Fibroblast of lung (primary cell): ENCODE measurements at regions not wholly inside any gene's neighbourhood (a gene's known extent, or its start where the extent isn't known, plus 50 kb on each side); places are given as distances from the start of the nearest gene placed in this dataset.

Experiments
- DNase-seq, 2 donors: peaks; one replicate each; pipeline versions ENCODE4 v3.0.0 to v3.0.0-alpha.2; 2010; ENCODE audit warnings: low read depth in 2 of 2
- H2AFZ ChIP-seq: 2 replicates; pipeline ENCODE4 v1.5.1; 2012; ENCODE audit warnings: low read length, control low read depth, inconsistent platforms
- H3K27ac ChIP-seq: 2 replicates; pipeline ENCODE4 v1.5.1; 2011; ENCODE audit warnings: low read length, control low read depth; ENCODE audit not compliant: insufficient read depth
- H3K27me3 ChIP-seq: 2 replicates; pipeline ENCODE4 v1.5.1; 2011; ENCODE audit warnings: mild to moderate bottlenecking, low read length; ENCODE audit not compliant: control insufficient read depth, insufficient read depth
- H3K36me3 ChIP-seq: 2 replicates; pipeline ENCODE4 v1.5.1; 2011; ENCODE audit warnings: low read length; ENCODE audit not compliant: control insufficient read depth, insufficient read depth
- H3K4me1 ChIP-seq: 2 replicates; pipeline ENCODE4 v1.5.1; 2011; ENCODE audit warnings: low read length; ENCODE audit not compliant: control insufficient read depth, insufficient read depth; ENCODE audit errors: extremely low read depth
- H3K4me2 ChIP-seq: 2 replicates; pipeline ENCODE4 v1.5.1; 2011; ENCODE audit warnings: low read length, control low read depth; ENCODE audit not compliant: insufficient read depth; ENCODE audit errors: extremely low read depth
- H3K4me3 ChIP-seq, 4 experiments: fragments of 200-600 bp in 1 of 4; sonication (generic) in 1 of 4; replicated peaks in 1 of 4; 2 replicates each; pipeline ENCODE4 v1.5.1; 2011 to 2016; ENCODE audit warnings: low read length in 4 of 4, low read depth in 3 of 4, mild to moderate bottlenecking in 3 of 4, control low read depth in 2 of 4, inconsistent platforms in 1 of 4, mixed read lengths in 1 of 4; ENCODE audit not compliant: insufficient read depth in 1 of 4; ENCODE audit errors: control extremely low read depth in 1 of 4
- H3K79me2 ChIP-seq: 2 replicates; pipeline ENCODE4 v1.5.1; 2012; ENCODE audit warnings: mild to moderate bottlenecking, low read length, inconsistent platforms; ENCODE audit not compliant: control insufficient read depth, insufficient read depth
- H3K9ac ChIP-seq: 2 replicates; pipeline ENCODE4 v1.5.1; 2011; ENCODE audit warnings: mild to moderate bottlenecking, low read length, control low read depth; ENCODE audit not compliant: insufficient read depth
- H3K9me3 ChIP-seq: 2 replicates; pipeline ENCODE4 v1.5.1; 2012; ENCODE audit warnings: low read depth, low read length; ENCODE audit not compliant: control insufficient read depth, insufficient read depth
- H4K20me1 ChIP-seq: 2 replicates; pipeline ENCODE4 v1.5.1; 2011; ENCODE audit warnings: low read length; ENCODE audit not compliant: control insufficient read depth, insufficient read depth; ENCODE audit errors: extremely low read depth
- EZH2 ChIP-seq: IDR thresholded peaks from 2 replicates; pipeline ENCODE4 v1.5.1; 2012; ENCODE audit warnings: low read length, control low read depth, mild to moderate bottlenecking; ENCODE audit errors: missing control alignments
- TF ChIP-seq, protein P1 (sequence below), 2 donors: IDR thresholded peaks in 1 of 2; conservative IDR thresholded peaks in 1 of 2; 1 replicate in 1 of 2; 2 replicates in 1 of 2; pipeline ENCODE4 v1.5.1; 2011 to 2012; ENCODE audit warnings: low read length in 2 of 2, control low read depth in 1 of 2, inconsistent platforms in 1 of 2, low read depth in 1 of 2, mild to moderate bottlenecking in 1 of 2

DNA sequence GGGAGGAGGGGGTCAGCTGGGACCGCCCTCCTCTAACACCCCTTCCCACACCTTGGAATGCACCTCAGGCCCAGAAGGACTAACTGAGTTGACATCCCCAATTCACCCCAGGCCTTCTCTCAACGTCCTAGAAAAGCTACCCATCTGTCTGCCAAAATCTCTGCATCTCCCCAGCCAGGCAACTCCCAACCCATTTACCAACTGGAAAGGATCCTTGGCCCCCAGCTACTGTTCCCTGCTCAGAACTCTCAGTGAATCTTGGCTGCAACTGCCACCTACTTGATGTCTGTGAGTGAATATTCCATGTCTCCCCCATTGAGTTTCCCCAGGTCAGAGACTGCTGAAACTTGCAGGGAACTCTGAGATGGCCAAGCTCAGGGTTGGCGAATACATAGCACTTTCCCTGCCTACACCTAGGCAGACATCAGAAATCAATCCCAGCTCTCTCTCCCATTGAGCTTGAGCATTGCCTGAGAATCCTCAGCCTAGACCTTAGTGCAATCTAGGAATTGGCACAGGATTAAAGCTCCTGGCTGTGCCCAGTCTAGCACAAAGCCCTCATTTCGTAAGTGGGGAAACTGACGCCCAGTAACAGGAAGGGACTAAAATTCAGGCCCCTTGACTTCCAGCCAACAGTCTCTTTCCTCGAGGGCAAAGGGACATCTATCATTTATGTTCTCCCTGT, 71.9 kb upstream of the NCOR2 start:
- no peaks in the 10 kb centered on the region for H4K20me1 ChIP-seq
- H3K4me3 ChIP-seq = no peak overlapping the region
- H3K9ac ChIP-seq = no peak overlapping the region
- no peak overlapping the region for H2AFZ ChIP-seq
- no peak overlapping the region for H3K27ac ChIP-seq
- H3K27me3 ChIP-seq = no peaks in the 10 kb centered on the region
- no peaks in the 10 kb centered on the region for H3K79me2 ChIP-seq
- H3K9me3 ChIP-seq = no peaks in the 10 kb centered on the region
- DNase-seq = no peak
- no peaks in the 10 kb centered on the region for H3K4me1 ChIP-seq
- TF ChIP-seq, protein P1, sequence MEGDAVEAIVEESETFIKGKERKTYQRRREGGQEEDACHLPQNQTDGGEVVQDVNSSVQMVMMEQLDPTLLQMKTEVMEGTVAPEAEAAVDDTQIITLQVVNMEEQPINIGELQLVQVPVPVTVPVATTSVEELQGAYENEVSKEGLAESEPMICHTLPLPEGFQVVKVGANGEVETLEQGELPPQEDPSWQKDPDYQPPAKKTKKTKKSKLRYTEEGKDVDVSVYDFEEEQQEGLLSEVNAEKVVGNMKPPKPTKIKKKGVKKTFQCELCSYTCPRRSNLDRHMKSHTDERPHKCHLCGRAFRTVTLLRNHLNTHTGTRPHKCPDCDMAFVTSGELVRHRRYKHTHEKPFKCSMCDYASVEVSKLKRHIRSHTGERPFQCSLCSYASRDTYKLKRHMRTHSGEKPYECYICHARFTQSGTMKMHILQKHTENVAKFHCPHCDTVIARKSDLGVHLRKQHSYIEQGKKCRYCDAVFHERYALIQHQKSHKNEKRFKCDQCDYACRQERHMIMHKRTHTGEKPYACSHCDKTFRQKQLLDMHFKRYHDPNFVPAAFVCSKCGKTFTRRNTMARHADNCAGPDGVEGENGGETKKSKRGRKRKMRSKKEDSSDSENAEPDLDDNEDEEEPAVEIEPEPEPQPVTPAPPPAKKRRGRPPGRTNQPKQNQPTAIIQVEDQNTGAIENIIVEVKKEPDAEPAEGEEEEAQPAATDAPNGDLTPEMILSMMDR (conservative IDR thresholded peaks at IDR 0.05 in 1 of 2, IDR thresholded peaks at IDR 0.05 in 1 of 2; ENCODE audit: low read depth in 1 of 2, low read length in 2 of 2) = no peak
- no peak for TF ChIP-seq EZH2
- no peaks in the 10 kb centered on the region for H3K36me3 ChIP-seq
- H3K4me2 ChIP-seq = no peak overlapping the region

DNA sequence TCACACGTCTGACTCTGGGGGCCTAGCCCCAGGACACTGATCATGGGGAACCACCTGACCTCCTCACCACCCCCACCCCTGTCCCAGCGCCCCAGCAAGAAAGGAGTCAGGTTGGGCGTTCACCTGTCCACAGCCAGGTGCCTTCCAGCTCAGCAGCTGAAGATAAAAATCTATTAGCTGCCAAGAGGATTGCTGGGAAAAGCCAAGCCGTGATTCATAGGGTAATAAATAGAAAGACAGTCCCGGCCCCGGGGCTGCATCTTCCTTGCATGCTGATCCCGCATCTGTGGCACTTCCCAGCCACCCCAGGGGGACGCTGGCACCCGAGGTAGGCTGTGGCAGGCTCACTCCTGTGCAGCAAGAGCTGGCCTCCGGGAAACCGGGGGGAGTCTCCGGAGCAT, 70.2 kb upstream of the NCOR2 start:
- H3K9me3 ChIP-seq = no peaks in the 10 kb centered on the region
- no peak overlapping the region for H3K9ac ChIP-seq
- no peaks in the 10 kb centered on the region for H4K20me1 ChIP-seq
- no peak overlapping the region for H3K4me3 ChIP-seq
- H3K36me3 ChIP-seq = no peaks in the 10 kb centered on the region
- H3K27ac ChIP-seq = no peak overlapping the region
- H3K4me1 ChIP-seq = peaks cover 3% of the 10 kb centered on the region
- H3K4me2 ChIP-seq = no peak overlapping the region
- H3K27me3 ChIP-seq = no peaks in the 10 kb centered on the region
- TF ChIP-seq, protein P1 (conservative IDR thresholded peaks at IDR 0.05 in 1 of 2, IDR thresholded peaks at IDR 0.05 in 1 of 2; ENCODE audit: low read depth in 1 of 2, low read length in 2 of 2) = no peak
- no peak for TF ChIP-seq EZH2
- no peak for DNase-seq
- no peak overlapping the region for H2AFZ ChIP-seq
- no peaks in the 10 kb centered on the region for H3K79me2 ChIP-seq

DNA sequence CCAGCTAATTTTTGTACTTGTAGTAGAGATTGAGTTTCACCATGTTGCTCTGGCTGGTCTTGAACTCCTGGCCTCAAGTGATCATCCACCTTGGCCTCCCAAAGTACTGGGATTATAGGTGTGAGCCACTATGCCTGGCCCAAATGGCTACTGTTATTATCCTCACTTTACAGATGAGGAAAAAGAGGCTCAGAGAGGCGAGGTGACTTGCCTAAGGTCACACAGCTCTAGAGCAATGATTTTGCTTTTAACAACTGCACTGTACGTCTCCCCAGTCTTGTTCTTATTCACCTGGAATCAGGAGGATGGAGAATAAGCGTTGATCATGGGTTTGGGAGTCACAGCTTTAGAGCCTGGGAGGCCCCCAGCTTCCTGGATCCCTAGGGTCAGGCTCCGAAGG, 69.8 kb upstream of the NCOR2 start:
- Histone ChIP-seq H3K4me2 (no peak overlapping the region), H3K4me3 (no peak overlapping the region), H3K36me3 (no peaks in the 10 kb centered on the region), H3K9me3 (no peaks in the 10 kb centered on the region), H4K20me1 (no peaks in the 10 kb centered on the region), H3K27ac (no peak overlapping the region), H3K27me3 (no peaks in the 10 kb centered on the region), H3K9ac (no peak overlapping the region), H3K4me1 (peaks cover 3% of the 10 kb centered on the region), H3K79me2 (no peaks in the 10 kb centered on the region), H2AFZ (no peak overlapping the region)
- no peak for TF ChIP-seq EZH2
- TF ChIP-seq, protein P1 (conservative IDR thresholded peaks at IDR 0.05 in 1 of 2, IDR thresholded peaks at IDR 0.05 in 1 of 2; ENCODE audit: low read depth in 1 of 2, low read length in 2 of 2) = no peak
- no peak for DNase-seq
